Choroid plexus epithelial cell (primary cell): ENCODE measurements at regions not wholly inside any gene's neighbourhood (a gene's known extent, or its start where the extent isn't known, plus 50 kb on each side); places are given as distances from the start of the nearest gene placed in this dataset.

Source experiments
- DNase-seq: peaks from one replicate; pipeline ENCODE4 v3.0.0-alpha.2; 2010; ENCODE audit warnings: low read depth
- H3K4me3 ChIP-seq: 2 replicates; pipeline ENCODE4 v1.5.1; 2011; ENCODE audit warnings: low read depth, mild to moderate bottlenecking, control low read depth, low read length, moderate library complexity
- CTCF ChIP-seq: conservative IDR thresholded peaks from 2 replicates; pipeline ENCODE4 v1.5.1; 2011; ENCODE audit warnings: low read depth, mild to moderate bottlenecking, control low read depth, inconsistent platforms, low read length, moderate library complexity

GRCh38 chr5:126268697-126269315 is 154.4 kb upstream of the GRAMD2B start:
- no peak overlapping the region for H3K4me3 ChIP-seq
- TF ChIP-seq CTCF: no peak
- no peak for DNase-seq

- H3K4me3 ChIP-seq: no peak overlapping the region
- no peak for DNase-seq
- no peak for TF ChIP-seq CTCF
Observed at GRCh38 chr5:126269511-126269910, 153.7 kb upstream of the GRAMD2B start.

- no peak overlapping the region for H3K4me3 ChIP-seq
- DNase-seq: no peak
- no peak for TF ChIP-seq CTCF
Observed at GRCh38 chr5:126271141-126271540, 152.1 kb upstream of the GRAMD2B start.

- H3K4me3 ChIP-seq: no peak overlapping the region
- no peak for TF ChIP-seq CTCF
- DNase-seq: no peak
Observed at GRCh38 chr5:126274076-126274762, 149.0 kb upstream of the GRAMD2B start.

GRCh38 chr5:126274763-126275125 is 148.5 kb upstream of the GRAMD2B start:
- no peak for DNase-seq
- H3K4me3 ChIP-seq: no peak overlapping the region
- TF ChIP-seq CTCF: no peak

- H3K4me3 ChIP-seq: no peak overlapping the region
- DNase-seq: no peak
- no peak for TF ChIP-seq CTCF
Observed at GRCh38 chr5:126277762-126278161, 145.4 kb upstream of the GRAMD2B start.

- TF ChIP-seq CTCF: no peak
- no peak overlapping the region for H3K4me3 ChIP-seq
- no peak for DNase-seq
Observed at GRCh38 chr5:126280343-126280742, 142.9 kb upstream of the GRAMD2B start.
